H1 (cell line): ENCODE measurements at regions not wholly inside any gene's neighbourhood (a gene's known extent, or its start where the extent isn't known, plus 50 kb on each side); places are given as distances from the start of the nearest gene placed in this dataset.
"Not testable (repeated sequence)": the region's sequence is repeated elsewhere in the genome, so short reads cannot be mapped to it uniquely, and the experiment has no call there.

Source experiments
- ATF3 ChIP-seq: IDR thresholded peaks from 2 replicates; pipeline ENCODE4 v1.6.1; 2011; ENCODE audit warnings: low read depth, mild to moderate bottlenecking, low read length; ENCODE audit not compliant: insufficient read depth
- CREB1 ChIP-seq: IDR thresholded peaks from 2 replicates; pipeline ENCODE4 v1.6.1; 2012; ENCODE audit warnings: inconsistent platforms
- CTCF ChIP-seq, 3 experiments: IDR thresholded peaks; 1 replicate in 2 of 3; 2 replicates in 1 of 3; pipeline versions ENCODE4 v1.5.1 to v1.6.1; 2011; ENCODE audit warnings: low read length in 3 of 3, mild to moderate bottlenecking in 3 of 3, inconsistent platforms in 2 of 3, low read depth in 1 of 3, moderate library complexity in 1 of 3; ENCODE audit not compliant: insufficient read depth in 1 of 3; ENCODE audit errors: control extremely low read depth in 1 of 3
- EZH2 ChIP-seq: fragments of 200-600 bp; sonication (generic); IDR thresholded peaks from 2 replicates; pipeline ENCODE4 v1.7.1; 2012; ENCODE audit warnings: low read depth, mild to moderate bottlenecking, moderate library complexity, low read length, inconsistent platforms; ENCODE audit not compliant: severe bottlenecking

GRCh38 chr15:22163715-22164114 lies 83.4 kb downstream of the OR4M2 start:
- not testable (repeated sequence) for TF ChIP-seq CREB1; CTCF (IDR thresholded peaks at IDR 0.05; ENCODE audit: control extremely low read depth in 1 of 3, insufficient read depth in 1 of 3, low read depth in 1 of 3, low read length in 3 of 3); ATF3; EZH2
